HepG2 (cell line): ENCODE measurements at regions not wholly inside any gene's neighbourhood (a gene's known extent, or its start where the extent isn't known, plus 50 kb on each side); places are given as distances from the start of the nearest gene placed in this dataset.

ENCODE experiments used
- ATAC-seq: fragments of 200-7000 bp; cut with Tn5 transposase; 3 replicates; pipeline ENCODE4 v1.9.1; 2020; ENCODE audit warnings: mild to moderate bottlenecking, moderate library complexity
- BruUV-seq: library from RNA; stranded (reverse); fragments of 400-500 nt; replicated peaks from 2 replicates; lab custom pipeline; 2021; lab: Mats Ljungman, UMichigan
- CTCF ChIA-PET: fragments of 300-600 bp; formaldehyde crosslinking; extraction: SDS; loops from one replicate; lab custom pipeline; 2021; ENCODE audit warnings: low total read pairs, inconsistent platforms, low intra/inter-chr PET ratio; lab: Yijun Ruan, JAX
- POLR2A ChIA-PET: fragments of 350-600 bp; sonication (Branson Sonifier 250); formaldehyde crosslinking; loops from one replicate; lab custom pipeline; 2020; ENCODE audit warnings: antibody characterized with exemption, inconsistent platforms; lab: Yijun Ruan, JAX
- DNase-seq: peaks from one replicate; pipeline ENCODE4 v3.0.0-alpha.2; 2015; ENCODE audit warnings: low spot score
- FAIRE-seq: peaks from 3 replicates; lab custom pipeline; 2011; peaks lifted over from hg19 to GRCh38; lab: Jason Lieb, UNC
- H2AFZ ChIP-seq: one replicate; pipeline ENCODE4 v1.6.1; 2011; ENCODE audit warnings: low read length, inconsistent platforms
- H3K27ac ChIP-seq: fragments of 300-600 bp; 3 replicates; pipeline ENCODE4 v1.8.0; 2011; ENCODE audit warnings: mixed run types, mild to moderate bottlenecking, mixed read lengths, low read length, inconsistent platforms; ENCODE audit not compliant: insufficient read depth; ENCODE audit errors: extremely low read length
- H3K27me3 ChIP-seq, 2 experiments: fragments of 200-600 bp in 1 of 2; 2 replicates in 1 of 2; 3 replicates in 1 of 2; pipeline versions ENCODE4 v1.6.0 to v1.8.0; 2011; ENCODE audit warnings: low read length in 2 of 2, mild to moderate bottlenecking in 2 of 2, moderate library complexity in 2 of 2, inconsistent platforms in 1 of 2; ENCODE audit not compliant: insufficient read depth in 2 of 2, control insufficient read depth in 1 of 2
- H3K36me3 ChIP-seq, 2 experiments: fragments of 200-600 bp in 1 of 2; replicated peaks in 1 of 2; 2 replicates in 1 of 2; 3 replicates in 1 of 2; pipeline versions ENCODE4 v1.5.1 to v1.8.0; 2011; ENCODE audit warnings: low read length in 2 of 2, inconsistent platforms in 1 of 2; ENCODE audit not compliant: insufficient read depth in 2 of 2, control insufficient read depth in 1 of 2
- H3K4me1 ChIP-seq: 2 replicates; pipeline ENCODE4 v1.5.1; 2012; ENCODE audit warnings: low read length, inconsistent platforms; ENCODE audit not compliant: insufficient read depth
- H3K4me2 ChIP-seq: 2 replicates; pipeline ENCODE4 v1.6.0; 2011; ENCODE audit warnings: low read depth, low read length, inconsistent platforms
- H3K4me3 ChIP-seq, 3 experiments: fragments of 200-600 bp in 1 of 3; sonication (generic), shearing (Covaris generic) in 1 of 3; replicated peaks in 1 of 3; 2 replicates each; pipeline ENCODE4 v1.5.1; 2011 to 2016; ENCODE audit warnings: low read length in 3 of 3, inconsistent platforms in 2 of 3, low read depth in 2 of 3, mild to moderate bottlenecking in 2 of 3, control low read depth in 1 of 3, mixed read lengths in 1 of 3; ENCODE audit not compliant: insufficient read depth in 1 of 3
- H3K79me2 ChIP-seq: one replicate; pipeline ENCODE4 v1.6.1; 2011; ENCODE audit warnings: low read length, inconsistent platforms; ENCODE audit not compliant: insufficient read depth
- H3K9ac ChIP-seq: 2 replicates; pipeline ENCODE4 v1.6.0; 2011; ENCODE audit warnings: mild to moderate bottlenecking, low read depth, low read length, inconsistent platforms; ENCODE audit not compliant: insufficient read depth
- H3K9me3 ChIP-seq: 2 replicates; pipeline ENCODE4 v1.5.1; 2012; ENCODE audit warnings: mild to moderate bottlenecking, low read length
- H4K20me1 ChIP-seq: 2 replicates; pipeline ENCODE4 v1.6.0; 2011; ENCODE audit warnings: inconsistent platforms, mild to moderate bottlenecking, low read length, moderate library complexity; ENCODE audit not compliant: insufficient read depth
- HMGA1 ChIP-seq: sonication (generic); formaldehyde crosslinking; conservative IDR thresholded peaks from 2 replicates; pipeline ENCODE4 v1.4.0; 2020; ENCODE audit warnings: missing genetic modification reagents
- STAG1 ChIP-seq: sonication (generic); formaldehyde crosslinking; IDR thresholded peaks from 2 replicates; pipeline ENCODE4 v1.4.0; 2020; ENCODE audit warnings: missing genetic modification reagents
- ZNF503 ChIP-seq: sonication (generic); formaldehyde crosslinking; IDR thresholded peaks from 2 replicates; pipeline ENCODE4 v1.4.0; 2020; ENCODE audit warnings: missing genetic modification reagents
- ZNF616 ChIP-seq: sonication (generic); formaldehyde crosslinking; IDR thresholded peaks from 2 replicates; pipeline ENCODE4 v1.5.0; 2020; ENCODE audit warnings: low read depth, mild to moderate bottlenecking, missing genetic modification reagents
- ZNF672 ChIP-seq: sonication (generic); formaldehyde crosslinking; IDR thresholded peaks from 2 replicates; pipeline ENCODE4 v1.8.1; 2022; ENCODE audit warnings: missing genetic modification reagents
- WGBS: methylation state at CpG from one replicate; pipeline ENCODE4 v1.1.6; 2017; ENCODE audit warnings: low lambda C conversion rate; 5-methylcytosine and 5-hydroxymethylcytosine counted together
- in situ Hi-C: cut with HindIII; loops from 2 replicates; pipeline ENCODE4 v1.10.0; 2017; ENCODE audit warnings: low pct_unique_long_range_greater_than_20kb; ENCODE audit not compliant: extremely low pct_ligation_motif_present
- intact Hi-C: fragments of 100-400 bp; cut with micrococcal nuclease; formaldehyde crosslinking; loops from one replicate; pipeline ENCODE4 v1.10.0; 2022; ENCODE audit not compliant: unreplicated experiment

GRCh38 chr3:83928391-83928790 is 1030.4 kb upstream of the CADM2 start:
- Histone ChIP-seq H3K4me1 (no peaks in the 10 kb centered on the region), H3K27ac (no peak overlapping the region), H3K79me2 (no peaks in the 10 kb centered on the region), H3K4me3 (no peak overlapping the region), H3K4me2 (no peak overlapping the region), H4K20me1 (no peaks in the 10 kb centered on the region), H2AFZ (no peak overlapping the region), H3K27me3 (no peaks in the 10 kb centered on the region), H3K9ac (no peak overlapping the region), H3K36me3 (no peaks in the 10 kb centered on the region), H3K9me3 (peaks cover 32% of the 10 kb centered on the region)
- no TSS peak for BruUV-seq
- DNase-seq, result peak; percentile 50
- ChIA-PET CTCF (no interaction called here), POLR2A (no interaction called here)
- WGBS, result 0% methylated on average over 3 of the region's 3 CpGs
- ATAC-seq, result peak; percentile 74
- intact Hi-C loops, result no loop called here
- no peak for FAIRE-seq
- in situ Hi-C loops, result no loop called here
- TF ChIP-seq STAG1 (CRISPR knock-in tag), result peak; percentile 38
- TF ChIP-seq ZNF503, result no peak

- ChIA-PET CTCF (no interaction called here), POLR2A (no interaction called here)
- Histone ChIP-seq H3K9me3 (peaks cover 32% of the 10 kb centered on the region), H3K9ac (no peak overlapping the region), H2AFZ (no peak overlapping the region), H3K36me3 (no peaks in the 10 kb centered on the region), H4K20me1 (no peaks in the 10 kb centered on the region), H3K79me2 (no peaks in the 10 kb centered on the region), H3K4me1 (no peaks in the 10 kb centered on the region), H3K27me3 (no peaks in the 10 kb centered on the region), H3K4me3 (no peak overlapping the region), H3K4me2 (no peak overlapping the region), H3K27ac (no peak overlapping the region)
- TF ChIP-seq ZNF616 (CRISPR knock-in tag), result peak; percentile 100
- TF ChIP-seq HMGA1, result no peak
- no peak for TF ChIP-seq ZNF672 (CRISPR knock-in tag)
- intact Hi-C loops (no loop called here), in situ Hi-C loops (no loop called here)
- 6% methylated on average over 2 of the region's 2 CpGs for WGBS
- no peak for DNase-seq
- FAIRE-seq, result no peak
- ATAC-seq, result no peak
- no TSS peak for BruUV-seq
These were observed 1029.9 kb upstream of the CADM2 start for GRCh38 chr3:83928903-83929302.
